Ovary (tissue), 3 donors: ENCODE measurements at regions not wholly inside any gene's neighbourhood (a gene's known extent, or its start where the extent isn't known, plus 50 kb on each side); places are given as distances from the start of the nearest gene placed in this dataset.

Experiments
- EP300 ChIP-seq: sonication (generic); formaldehyde crosslinking; IDR thresholded peaks from one replicate; pipeline ENCODE4 v1.6.1; 2017; ENCODE audit warnings: antibody characterized with exemption
- POLR2A ChIP-seq: fragments of 450-650 bp; IDR thresholded peaks from one replicate; pipeline ENCODE4 v1.6.1; 2017; ENCODE audit warnings: antibody characterized with exemption, mild to moderate bottlenecking, moderate library complexity
- TF ChIP-seq, protein P1 (sequence below), 3 donors: fragments of 450-650 bp in 2 of 3; fragments of 200-600 bp in 1 of 3; IDR thresholded peaks; one replicate each; pipeline versions ENCODE4 v1.5.1 to v1.8.0; 2016 to 2022; ENCODE audit warnings: antibody characterized with exemption in 3 of 3, mild to moderate bottlenecking in 1 of 3
- donor health status: DM: no; HTN: no; CAD: no.

GRCh38 chr7:13278020-13278419, 590.6 kb downstream of the ARL4A start:
- TF ChIP-seq, protein P1, sequence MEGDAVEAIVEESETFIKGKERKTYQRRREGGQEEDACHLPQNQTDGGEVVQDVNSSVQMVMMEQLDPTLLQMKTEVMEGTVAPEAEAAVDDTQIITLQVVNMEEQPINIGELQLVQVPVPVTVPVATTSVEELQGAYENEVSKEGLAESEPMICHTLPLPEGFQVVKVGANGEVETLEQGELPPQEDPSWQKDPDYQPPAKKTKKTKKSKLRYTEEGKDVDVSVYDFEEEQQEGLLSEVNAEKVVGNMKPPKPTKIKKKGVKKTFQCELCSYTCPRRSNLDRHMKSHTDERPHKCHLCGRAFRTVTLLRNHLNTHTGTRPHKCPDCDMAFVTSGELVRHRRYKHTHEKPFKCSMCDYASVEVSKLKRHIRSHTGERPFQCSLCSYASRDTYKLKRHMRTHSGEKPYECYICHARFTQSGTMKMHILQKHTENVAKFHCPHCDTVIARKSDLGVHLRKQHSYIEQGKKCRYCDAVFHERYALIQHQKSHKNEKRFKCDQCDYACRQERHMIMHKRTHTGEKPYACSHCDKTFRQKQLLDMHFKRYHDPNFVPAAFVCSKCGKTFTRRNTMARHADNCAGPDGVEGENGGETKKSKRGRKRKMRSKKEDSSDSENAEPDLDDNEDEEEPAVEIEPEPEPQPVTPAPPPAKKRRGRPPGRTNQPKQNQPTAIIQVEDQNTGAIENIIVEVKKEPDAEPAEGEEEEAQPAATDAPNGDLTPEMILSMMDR (IDR thresholded peaks at IDR 0.05) = no peak
- TF ChIP-seq POLR2A (no peak), EP300 (no peak)
